ENCODE measurements at regions not wholly inside any gene's neighbourhood (a gene's known extent, or its start where the extent isn't known, plus 50 kb on each side); places are given as distances from the start of the nearest gene placed in this dataset.

GRCh38 chr11:116424615-116425261 is 348.0 kb downstream of the BUD13 start:
- TF ChIP-seq POLR2A (IDR thresholded peaks at IDR 0.05; ENCODE audit: low read length) (no peak), GATA1 (IDR thresholded peaks at IDR 0.05; ENCODE audit: low read depth, low read length) (no peak)
- no peak for DNase-seq

GRCh38 chr11:116422956-116423600 is 349.7 kb downstream of the BUD13 start:
- DNase-seq, result no peak
- TF ChIP-seq POLR2A (IDR thresholded peaks at IDR 0.05; ENCODE audit: low read length) (no peak), GATA1 (IDR thresholded peaks at IDR 0.05; ENCODE audit: low read depth, low read length) (no peak)

GRCh38 chr11:116422556-116422955 is 350.2 kb downstream of the BUD13 start:
- TF ChIP-seq GATA1 (IDR thresholded peaks at IDR 0.05; ENCODE audit: low read depth, low read length) (no peak), POLR2A (IDR thresholded peaks at IDR 0.05; ENCODE audit: low read length) (no peak)
- no peak for DNase-seq

- DNase-seq, result no peak
- no peak for TF ChIP-seq GATA1 (IDR thresholded peaks at IDR 0.05; ENCODE audit: low read depth, low read length)
- TF ChIP-seq POLR2A (IDR thresholded peaks at IDR 0.05; ENCODE audit: low read length), result no peak
Measured at GRCh38 chr11:116421529-116422185, 351.1 kb downstream of the BUD13 start.

GRCh38 chr11:116420770-116421528 is 351.8 kb downstream of the BUD13 start:
- DNase-seq, result no peak
- no peak for TF ChIP-seq POLR2A (IDR thresholded peaks at IDR 0.05; ENCODE audit: low read length)
- TF ChIP-seq GATA1 (IDR thresholded peaks at IDR 0.05; ENCODE audit: low read depth, low read length), result no peak

GRCh38 chr11:116420030-116420429 is 352.8 kb downstream of the BUD13 start:
- TF ChIP-seq GATA1 (IDR thresholded peaks at IDR 0.05; ENCODE audit: low read depth, low read length) (no peak), POLR2A (IDR thresholded peaks at IDR 0.05; ENCODE audit: low read length) (no peak)
- no peak for DNase-seq

- TF ChIP-seq GATA1 (IDR thresholded peaks at IDR 0.05; ENCODE audit: low read depth, low read length), result no peak
- TF ChIP-seq POLR2A (IDR thresholded peaks at IDR 0.05; ENCODE audit: low read length), result no peak
Measured at GRCh38 chr11:116418388-116419041, 354.3 kb downstream of the BUD13 start.

GRCh38 chr11:116416852-116417251 is 355.9 kb downstream of the BUD13 start:
- TF ChIP-seq POLR2A (IDR thresholded peaks at IDR 0.05; ENCODE audit: low read length) (no peak), GATA1 (IDR thresholded peaks at IDR 0.05; ENCODE audit: low read depth, low read length) (no peak)
- DNase-seq, result no peak

More at GRCh38 chr11:116418388-116419041, 354.3 kb downstream of the BUD13 start:
- DNase-seq, result no peak

- TF ChIP-seq GATA1 (IDR thresholded peaks at IDR 0.05; ENCODE audit: low read depth, low read length), result no peak
- TF ChIP-seq POLR2A (IDR thresholded peaks at IDR 0.05; ENCODE audit: low read length), result no peak
- DNase-seq, result no peak
Measured at GRCh38 chr11:116415095-116415494, 357.7 kb downstream of the BUD13 start.

- TF ChIP-seq GATA1 (IDR thresholded peaks at IDR 0.05; ENCODE audit: low read depth, low read length), result no peak
- no peak for TF ChIP-seq POLR2A (IDR thresholded peaks at IDR 0.05; ENCODE audit: low read length)
- DNase-seq, result no peak
Measured at GRCh38 chr11:116414357-116414880, 358.4 kb downstream of the BUD13 start.

GRCh38 chr11:116413301-116414242 is 359.2 kb downstream of the BUD13 start:
- DNase-seq, result no peak
- no peak for TF ChIP-seq GATA1 (IDR thresholded peaks at IDR 0.05; ENCODE audit: low read depth, low read length)
- no peak for TF ChIP-seq POLR2A (IDR thresholded peaks at IDR 0.05; ENCODE audit: low read length)

- no peak for DNase-seq
- no peak for TF ChIP-seq POLR2A (IDR thresholded peaks at IDR 0.05; ENCODE audit: low read length)
- no peak for TF ChIP-seq GATA1 (IDR thresholded peaks at IDR 0.05; ENCODE audit: low read depth, low read length)
Measured at GRCh38 chr11:116412118-116412889, 360.5 kb downstream of the BUD13 start.

Measured in erythroblast (primary cell).